ENCODE measurements at regions not wholly inside any gene's neighbourhood (a gene's known extent, or its start where the extent isn't known, plus 50 kb on each side); places are given as distances from the start of the nearest gene placed in this dataset.

DNA sequence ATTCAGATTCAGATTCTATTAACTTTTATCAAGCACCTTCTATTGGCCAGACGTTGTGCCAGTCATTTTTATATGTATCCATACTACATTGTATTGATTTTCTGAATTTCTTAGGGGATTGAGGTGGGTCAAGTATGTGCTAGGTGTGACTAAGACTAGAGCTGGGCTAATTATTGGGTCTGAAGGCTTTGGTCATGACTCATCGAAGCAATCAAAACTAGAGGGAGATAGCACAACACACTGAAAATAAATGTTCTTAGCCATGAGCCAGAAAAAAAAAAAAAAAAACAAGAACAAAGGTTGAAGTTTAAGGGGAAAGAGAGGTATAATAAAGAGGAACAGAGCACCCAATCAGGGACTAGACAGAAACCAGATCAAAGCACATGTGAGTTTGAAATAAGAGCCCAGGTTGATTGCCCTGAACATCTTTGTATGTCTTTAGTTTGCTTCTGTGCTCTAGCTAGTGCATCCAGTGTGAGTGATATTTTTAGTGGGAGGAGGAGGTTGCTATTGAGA, 171.6 kb upstream of the FOXP2 start:
- no peaks in the 10 kb centered on the region for H3K4me1 ChIP-seq (ENCODE audit: insufficient read depth, low read length)
- TF ChIP-seq, protein P1, sequence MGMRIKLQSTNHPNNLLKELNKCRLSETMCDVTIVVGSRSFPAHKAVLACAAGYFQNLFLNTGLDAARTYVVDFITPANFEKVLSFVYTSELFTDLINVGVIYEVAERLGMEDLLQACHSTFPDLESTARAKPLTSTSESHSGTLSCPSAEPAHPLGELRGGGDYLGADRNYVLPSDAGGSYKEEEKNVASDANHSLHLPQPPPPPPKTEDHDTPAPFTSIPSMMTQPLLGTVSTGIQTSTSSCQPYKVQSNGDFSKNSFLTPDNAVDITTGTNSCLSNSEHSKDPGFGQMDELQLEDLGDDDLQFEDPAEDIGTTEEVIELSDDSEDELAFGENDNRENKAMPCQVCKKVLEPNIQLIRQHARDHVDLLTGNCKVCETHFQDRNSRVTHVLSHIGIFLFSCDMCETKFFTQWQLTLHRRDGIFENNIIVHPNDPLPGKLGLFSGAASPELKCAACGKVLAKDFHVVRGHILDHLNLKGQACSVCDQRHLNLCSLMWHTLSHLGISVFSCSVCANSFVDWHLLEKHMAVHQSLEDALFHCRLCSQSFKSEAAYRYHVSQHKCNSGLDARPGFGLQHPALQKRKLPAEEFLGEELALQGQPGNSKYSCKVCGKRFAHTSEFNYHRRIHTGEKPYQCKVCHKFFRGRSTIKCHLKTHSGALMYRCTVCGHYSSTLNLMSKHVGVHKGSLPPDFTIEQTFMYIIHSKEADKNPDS (CRISPR knock-in tag; IDR thresholded peaks at IDR 0.05) = no peak
- TF ChIP-seq, protein P2, sequence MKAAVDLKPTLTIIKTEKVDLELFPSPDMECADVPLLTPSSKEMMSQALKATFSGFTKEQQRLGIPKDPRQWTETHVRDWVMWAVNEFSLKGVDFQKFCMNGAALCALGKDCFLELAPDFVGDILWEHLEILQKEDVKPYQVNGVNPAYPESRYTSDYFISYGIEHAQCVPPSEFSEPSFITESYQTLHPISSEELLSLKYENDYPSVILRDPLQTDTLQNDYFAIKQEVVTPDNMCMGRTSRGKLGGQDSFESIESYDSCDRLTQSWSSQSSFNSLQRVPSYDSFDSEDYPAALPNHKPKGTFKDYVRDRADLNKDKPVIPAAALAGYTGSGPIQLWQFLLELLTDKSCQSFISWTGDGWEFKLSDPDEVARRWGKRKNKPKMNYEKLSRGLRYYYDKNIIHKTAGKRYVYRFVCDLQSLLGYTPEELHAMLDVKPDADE (CRISPR knock-in tag; IDR thresholded peaks at IDR 0.05) = no peak
- no peak for TF ChIP-seq GABPA (IDR thresholded peaks at IDR 0.05; ENCODE audit: low read depth, low read length)
- no peak for TF ChIP-seq GABPA (CRISPR knock-in tag; IDR thresholded peaks at IDR 0.05; ENCODE audit: low read depth)
- no peak for TF ChIP-seq ZNF747 (CRISPR knock-in tag; IDR thresholded peaks at IDR 0.05; ENCODE audit: borderline replicate concordance)
- TF ChIP-seq ZNF260 (CRISPR knock-in tag; IDR thresholded peaks at IDR 0.05; ENCODE audit: borderline replicate concordance, low read depth) = no peak
- in situ Hi-C loops (cut with HindIII; ENCODE audit: extremely low pct_ligation_motif_present, low pct_unique_long_range_greater_than_20kb) (no loop called here), intact Hi-C loops (cut with micrococcal nuclease; ENCODE audit: unreplicated experiment) (no loop called here)
- H3K4me2 ChIP-seq (ENCODE audit: low read depth, low read length) = no peak overlapping the region
- H3K36me3 ChIP-seq (replicated peaks in 1 of 2; ENCODE audit: control insufficient read depth in 1 of 2, insufficient read depth in 2 of 2, low read length in 2 of 2) = no peaks in the 10 kb centered on the region
- no peaks in the 10 kb centered on the region for H4K20me1 ChIP-seq (ENCODE audit: insufficient read depth, low read length)
- H3K27ac ChIP-seq (ENCODE audit: extremely low read length, insufficient read depth, low read length) = no peak overlapping the region
- FAIRE-seq (no peak), DNase-seq (ENCODE audit: low spot score) (no peak), ATAC-seq (no peak)
- H3K4me3 ChIP-seq (replicated peaks in 1 of 3; ENCODE audit: insufficient read depth in 1 of 3, low read depth in 2 of 3, low read length in 3 of 3) = no peak overlapping the region
- no peaks in the 10 kb centered on the region for H3K79me2 ChIP-seq (ENCODE audit: insufficient read depth, low read length)
- POLR2A ChIA-PET = no interaction called here
- H3K9ac ChIP-seq (ENCODE audit: insufficient read depth, low read depth, low read length) = no peak overlapping the region
- 0% methylated on average over 2 of the region's 2 CpGs for WGBS (ENCODE audit: low lambda C conversion rate)
- no peak overlapping the region for H2AFZ ChIP-seq (ENCODE audit: low read length)
- CTCF ChIA-PET (ENCODE audit: low intra/inter-chr PET ratio, low total read pairs) = no interaction called here
- H3K9me3 ChIP-seq (ENCODE audit: low read length) = no peaks in the 10 kb centered on the region
- no TSS peak for BruUV-seq (replicated peaks)
- no peaks in the 10 kb centered on the region for H3K27me3 ChIP-seq (ENCODE audit: control insufficient read depth in 1 of 2, insufficient read depth in 2 of 2, low read length in 2 of 2)
